ENCODE measurements at regions not wholly inside any gene's neighbourhood (a gene's known extent, or its start where the extent isn't known, plus 50 kb on each side); places are given as distances from the start of the nearest gene placed in this dataset.

DNA sequence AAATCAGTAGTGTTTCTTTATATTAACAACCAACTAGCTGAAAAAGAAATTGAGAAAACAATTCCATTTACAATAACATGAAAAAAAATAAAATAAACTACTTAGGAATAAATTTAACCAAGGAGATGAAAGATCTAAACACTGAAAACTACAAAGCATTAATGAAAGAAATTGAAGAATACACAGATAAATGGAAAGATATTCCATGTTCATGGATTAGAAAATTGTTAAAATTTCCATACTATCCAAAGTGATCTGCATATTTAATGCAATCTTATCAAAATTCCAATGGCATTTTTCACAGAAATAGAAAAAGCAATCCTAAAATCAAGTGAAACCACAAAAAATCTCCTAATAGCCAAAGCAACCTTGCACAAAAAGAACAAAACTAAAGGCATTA lies 320.2 kb upstream of the GRAMD2B start:
- TF ChIP-seq EP300 (IDR thresholded peaks at IDR 0.05) (no peak), POLR2AphosphoS5 (IDR thresholded peaks at IDR 0.05) (no peak)
- TF ChIP-seq, protein P1, sequence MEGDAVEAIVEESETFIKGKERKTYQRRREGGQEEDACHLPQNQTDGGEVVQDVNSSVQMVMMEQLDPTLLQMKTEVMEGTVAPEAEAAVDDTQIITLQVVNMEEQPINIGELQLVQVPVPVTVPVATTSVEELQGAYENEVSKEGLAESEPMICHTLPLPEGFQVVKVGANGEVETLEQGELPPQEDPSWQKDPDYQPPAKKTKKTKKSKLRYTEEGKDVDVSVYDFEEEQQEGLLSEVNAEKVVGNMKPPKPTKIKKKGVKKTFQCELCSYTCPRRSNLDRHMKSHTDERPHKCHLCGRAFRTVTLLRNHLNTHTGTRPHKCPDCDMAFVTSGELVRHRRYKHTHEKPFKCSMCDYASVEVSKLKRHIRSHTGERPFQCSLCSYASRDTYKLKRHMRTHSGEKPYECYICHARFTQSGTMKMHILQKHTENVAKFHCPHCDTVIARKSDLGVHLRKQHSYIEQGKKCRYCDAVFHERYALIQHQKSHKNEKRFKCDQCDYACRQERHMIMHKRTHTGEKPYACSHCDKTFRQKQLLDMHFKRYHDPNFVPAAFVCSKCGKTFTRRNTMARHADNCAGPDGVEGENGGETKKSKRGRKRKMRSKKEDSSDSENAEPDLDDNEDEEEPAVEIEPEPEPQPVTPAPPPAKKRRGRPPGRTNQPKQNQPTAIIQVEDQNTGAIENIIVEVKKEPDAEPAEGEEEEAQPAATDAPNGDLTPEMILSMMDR (IDR thresholded peaks at IDR 0.05) = no peak

All from sigmoid colon (tissue), 4 donors.